Duodenal mucosa (tissue), 2 donors: ENCODE measurements at regions not wholly inside any gene's neighbourhood (a gene's known extent, or its start where the extent isn't known, plus 50 kb on each side); places are given as distances from the start of the nearest gene placed in this dataset.
"Not testable (repeated sequence)": the region's sequence is repeated elsewhere in the genome, so short reads cannot be mapped to it uniquely, and the experiment has no call there.

Experiments used
- H3K27ac ChIP-seq: one replicate; pipeline ENCODE4 v1.7.0; 2013; ENCODE audit warnings: low read depth, low read length
- H3K27me3 ChIP-seq, 2 donors: one replicate each; pipeline ENCODE4 v1.7.0; 2013; ENCODE audit warnings: low read length in 2 of 2, control low read depth in 1 of 2; ENCODE audit not compliant: insufficient read depth in 2 of 2, control insufficient read depth in 1 of 2
- H3K36me3 ChIP-seq, 2 donors: one replicate each; pipeline ENCODE4 v1.7.0; 2013; ENCODE audit warnings: low read length in 2 of 2, control low read depth in 1 of 2; ENCODE audit not compliant: insufficient read depth in 2 of 2, control insufficient read depth in 1 of 2
- H3K4me1 ChIP-seq, 2 donors: one replicate each; pipeline ENCODE4 v1.7.0; 2013; ENCODE audit warnings: low read length in 2 of 2, control low read depth in 1 of 2; ENCODE audit not compliant: insufficient read depth in 2 of 2, control insufficient read depth in 1 of 2
- H3K4me3 ChIP-seq, 2 donors: one replicate each; pipeline ENCODE4 v1.7.0; 2013; ENCODE audit warnings: low read length in 2 of 2, low read depth in 1 of 2
- H3K9ac ChIP-seq, 2 donors: one replicate each; pipeline ENCODE4 v1.7.0; 2013; ENCODE audit warnings: low read length in 2 of 2, low read depth in 1 of 2
- H3K9me3 ChIP-seq, 2 donors: one replicate each; pipeline ENCODE4 v1.7.0; 2013; ENCODE audit warnings: low read length in 2 of 2, control low read depth in 1 of 2; ENCODE audit not compliant: control insufficient read depth in 1 of 2

GRCh38 chr3:4914464-4914863, 64.8 kb upstream of the BHLHE40 start:
- Histone ChIP-seq H3K9ac (no peak overlapping the region), H3K27ac (no peak overlapping the region), H3K36me3 (no peaks in the 10 kb centered on the region), H3K9me3 (no peaks in the 10 kb centered on the region), H3K4me3 (no peak overlapping the region), H3K4me1 (no peaks in the 10 kb centered on the region), H3K27me3 (no peaks in the 10 kb centered on the region)

GRCh38 chr3:4921589-4921988, 57.6 kb upstream of the BHLHE40 start:
- H3K9ac ChIP-seq, H3K36me3 ChIP-seq, H3K9me3 ChIP-seq, H3K4me3 ChIP-seq, H3K4me1 ChIP-seq, H3K27ac ChIP-seq, H3K27me3 ChIP-seq: not testable (repeated sequence)

GRCh38 chr3:4926892-4927291, 52.3 kb upstream of the BHLHE40 start:
- Histone ChIP-seq H3K27ac (no peak overlapping the region), H3K27me3 (no peaks in the 10 kb centered on the region), H3K4me3 (no peak overlapping the region), H3K36me3 (no peaks in the 10 kb centered on the region), H3K4me1 (no peaks in the 10 kb centered on the region), H3K9ac (no peak overlapping the region), H3K9me3 (no peaks in the 10 kb centered on the region)

- Histone ChIP-seq H3K4me1 (no peaks in the 10 kb centered on the region), H3K4me3 (no peak overlapping the region), H3K9ac (no peak overlapping the region), H3K36me3 (no peaks in the 10 kb centered on the region), H3K27ac (no peak overlapping the region), H3K27me3 (no peaks in the 10 kb centered on the region), H3K9me3 (no peaks in the 10 kb centered on the region)
Observed at GRCh38 chr3:4928277-4928789, 50.9 kb upstream of the BHLHE40 start.
